Mammary epithelial cell (primary cell): ENCODE measurements at regions not wholly inside any gene's neighbourhood (a gene's known extent, or its start where the extent isn't known, plus 50 kb on each side); places are given as distances from the start of the nearest gene placed in this dataset.

Experiments
- CTCF ChIP-seq, 2 donors: IDR thresholded peaks in 1 of 2; conservative IDR thresholded peaks in 1 of 2; 2 replicates each; pipeline ENCODE4 v1.5.1; 2011 to 2012; ENCODE audit warnings: inconsistent platforms in 2 of 2, low read length in 2 of 2, mild to moderate bottlenecking in 2 of 2, control low read depth in 1 of 2, low read depth in 1 of 2; ENCODE audit not compliant: insufficient read depth in 1 of 2; ENCODE audit errors: extremely low read depth in 1 of 2
- EZH2 ChIP-seq: IDR thresholded peaks from 2 replicates; pipeline ENCODE4 v1.6.1; 2012; ENCODE audit warnings: low read length, inconsistent platforms, borderline replicate concordance

GRCh38 chr13:65417953-65418352 is 1812.2 kb downstream of the PCDH9 start:
- TF ChIP-seq CTCF (conservative IDR thresholded peaks at IDR 0.05 in 1 of 2, IDR thresholded peaks at IDR 0.05 in 1 of 2; ENCODE audit: extremely low read depth in 1 of 2, insufficient read depth in 1 of 2, low read depth in 1 of 2, low read length in 2 of 2) = no peak
- no peak for TF ChIP-seq EZH2
